AG04450 (cell line): ENCODE measurements at regions not wholly inside any gene's neighbourhood (a gene's known extent, or its start where the extent isn't known, plus 50 kb on each side); places are given as distances from the start of the nearest gene placed in this dataset.

Experiments
- CTCF ChIA-PET: fragments of 300-600, 350-600 bp; formaldehyde crosslinking; extraction: SDS; loops from one replicate; lab custom pipeline; 2022; ENCODE audit warnings: antibody characterized with exemption, inconsistent platforms; lab: Charles Lee
- POLR2A ChIA-PET: fragments of 350-600 bp; formaldehyde crosslinking; extraction: SDS; loops from one replicate; lab custom pipeline; 2021; ENCODE audit warnings: antibody characterized with exemption, inconsistent platforms; lab: Yijun Ruan, JAX
- DNase-seq: peaks from one replicate; pipeline ENCODE4 v3.0.0-alpha.2; 2011; ENCODE audit warnings: low read depth, low spot score
- H3K27ac ChIP-seq: one replicate; pipeline ENCODE4 v1.5.1; 2012; ENCODE audit warnings: low read depth, low read length, control low read depth
- H3K27me3 ChIP-seq: one replicate; pipeline ENCODE4 v1.6.0; 2012; ENCODE audit warnings: low read length; ENCODE audit not compliant: control insufficient read depth, insufficient read depth
- H3K4me3 ChIP-seq: 2 replicates; pipeline ENCODE4 v1.5.1; 2011; ENCODE audit warnings: mild to moderate bottlenecking, low read depth, low read length, control low read depth
- H3K9me3 ChIP-seq: 2 replicates; pipeline ENCODE4 v1.5.1; 2012; ENCODE audit warnings: low read length; ENCODE audit not compliant: control insufficient read depth, insufficient read depth
- CTCF ChIP-seq: IDR thresholded peaks from 2 replicates; pipeline ENCODE4 v1.5.1; 2011; ENCODE audit warnings: low read depth, low read length, control low read depth, inconsistent platforms

- Histone ChIP-seq H3K27me3 (no peaks in the 10 kb centered on the region), H3K4me3 (no peak overlapping the region), H3K27ac (no peak overlapping the region), H3K9me3 (peaks cover 8% of the 10 kb centered on the region; the same call in 1 of the 2 replicates)
- no peak for DNase-seq
- POLR2A ChIA-PET = no interaction called here
- CTCF ChIA-PET = no interaction called here
- no peak for TF ChIP-seq CTCF
Observed at GRCh38 chr5:17907094-17907493, 272.8 kb downstream of the TAF11L14 start.

DNA sequence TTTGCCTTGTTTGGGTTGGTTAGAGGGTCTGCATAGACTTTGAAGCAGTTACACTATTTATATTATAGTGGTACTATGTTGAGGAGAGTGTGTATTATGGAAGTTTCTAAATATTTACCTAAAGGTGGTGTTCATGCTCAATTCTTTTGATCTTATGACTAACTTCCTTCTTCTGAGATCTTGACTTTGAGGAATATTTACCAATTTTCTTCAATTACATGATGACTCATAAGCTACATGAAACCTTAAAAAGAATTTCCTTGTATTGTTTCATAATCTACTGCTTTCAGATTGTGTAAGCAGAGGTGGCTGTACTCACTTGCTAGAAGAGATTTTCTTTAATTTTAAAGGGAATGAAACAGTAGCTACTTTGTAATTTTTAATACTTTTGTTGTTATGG, 276.1 kb downstream of the TAF11L14 start:
- TF ChIP-seq CTCF = no peak
- Histone ChIP-seq H3K9me3 (peaks cover 7% of the 10 kb centered on the region; the same call in 1 of the 2 replicates), H3K27me3 (no peaks in the 10 kb centered on the region), H3K27ac (no peak overlapping the region), H3K4me3 (no peak overlapping the region)
- ChIA-PET POLR2A (no interaction called here), CTCF (no interaction called here)
- DNase-seq = no peak

- no peak overlapping the region for H3K4me3 ChIP-seq
- POLR2A ChIA-PET = interaction anchor here (0.6 kb wide), 1 partner anchor 687 kb away, joined by 3 read pairs; no protein-coding TSS in a partner anchor
- H3K27ac ChIP-seq = no peak overlapping the region
- TF ChIP-seq CTCF = no peak
- H3K27me3 ChIP-seq = no peaks in the 10 kb centered on the region
- CTCF ChIA-PET = no interaction called here
- no peak for DNase-seq
- H3K9me3 ChIP-seq = no peaks in the 10 kb centered on the region
Observed at GRCh38 chr5:17912794-17913193, 278.5 kb downstream of the TAF11L14 start.

DNA sequence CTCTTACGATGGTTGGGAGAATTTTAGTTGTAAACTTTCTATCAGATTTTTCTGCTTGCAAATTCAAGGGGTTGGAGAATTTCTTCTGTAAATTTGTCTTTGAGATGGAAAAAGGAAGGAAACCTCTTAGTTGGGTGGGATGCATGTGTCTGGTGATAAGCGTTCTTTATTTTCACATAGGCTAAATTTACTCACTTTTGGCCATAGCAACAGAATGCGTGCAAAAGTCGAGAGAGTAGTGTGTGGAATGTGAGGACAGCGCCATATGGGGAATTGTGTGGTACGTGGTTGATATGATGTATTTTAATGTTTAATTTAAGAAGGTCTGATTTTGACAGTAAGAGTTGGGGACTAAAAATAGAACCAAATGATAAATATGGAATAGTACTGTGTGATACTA, 282.2 kb downstream of the TAF11L14 start:
- no peak for TF ChIP-seq CTCF
- CTCF ChIA-PET = no interaction called here
- Histone ChIP-seq H3K9me3 (no peaks in the 10 kb centered on the region), H3K27ac (no peak overlapping the region), H3K4me3 (no peak overlapping the region), H3K27me3 (no peaks in the 10 kb centered on the region)
- POLR2A ChIA-PET = no interaction called here
- DNase-seq = no peak

GRCh38 chr5:17917465-17917864, 283.2 kb downstream of the TAF11L14 start:
- no peak for DNase-seq
- Histone ChIP-seq H3K4me3 (no peak overlapping the region), H3K27me3 (no peaks in the 10 kb centered on the region), H3K9me3 (no peaks in the 10 kb centered on the region), H3K27ac (no peak overlapping the region)
- ChIA-PET POLR2A (no interaction called here), CTCF (no interaction called here)
- TF ChIP-seq CTCF = no peak
